ENCODE measurements at regions not wholly inside any gene's neighbourhood (a gene's known extent, or its start where the extent isn't known, plus 50 kb on each side); places are given as distances from the start of the nearest gene placed in this dataset.

DNA sequence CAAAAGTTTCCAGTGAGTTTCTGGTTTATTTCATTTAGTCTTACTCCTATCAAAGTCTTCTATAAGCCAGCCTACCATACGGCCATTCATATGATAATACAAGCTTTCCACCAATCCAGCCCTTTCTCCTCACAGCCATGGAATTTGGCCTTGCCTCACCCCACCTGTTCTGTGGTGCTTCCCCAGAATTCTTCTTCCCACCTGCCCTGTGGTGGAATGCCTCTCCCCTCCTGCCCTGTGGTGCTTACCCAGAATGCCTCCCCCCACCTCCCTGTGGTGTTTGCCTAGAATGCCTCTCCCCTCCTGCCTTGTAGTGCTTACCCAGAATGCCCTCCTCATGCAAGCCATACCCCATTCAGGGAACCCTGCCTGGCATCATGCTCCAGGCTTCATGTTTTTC, 90.3 kb upstream of the APC start:
- Histone ChIP-seq H3K9me3 (ENCODE audit: control insufficient read depth, low read length) (no peaks in the 10 kb centered on the region), H3K27ac (ENCODE audit: insufficient read depth, low read length, poor library complexity, severe bottlenecking) (no peak overlapping the region), H3K36me3 (ENCODE audit: control insufficient read depth, insufficient read depth, low read length) (no peaks in the 10 kb centered on the region), H3K4me1 (ENCODE audit: control insufficient read depth, insufficient read depth, low read length, poor library complexity, severe bottlenecking) (no peaks in the 10 kb centered on the region), H3K4me3 (ENCODE audit: insufficient read depth, low read depth, low read length, poor library complexity, severe bottlenecking) (no peak overlapping the region), H3K27me3 (replicated peaks; ENCODE audit: control insufficient read depth, insufficient read depth, low read length, poor library complexity, severe bottlenecking) (no peaks in the 10 kb centered on the region)
- DNase-seq = no peak

GRCh38 chr5:112648264-112648663, 89.4 kb upstream of the APC start:
- Histone ChIP-seq H3K9me3 (ENCODE audit: control insufficient read depth, low read length) (no peaks in the 10 kb centered on the region), H3K27ac (ENCODE audit: insufficient read depth, low read length, poor library complexity, severe bottlenecking) (no peak overlapping the region), H3K36me3 (ENCODE audit: control insufficient read depth, insufficient read depth, low read length) (no peaks in the 10 kb centered on the region), H3K27me3 (replicated peaks; ENCODE audit: control insufficient read depth, insufficient read depth, low read length, poor library complexity, severe bottlenecking) (no peaks in the 10 kb centered on the region), H3K4me1 (ENCODE audit: control insufficient read depth, insufficient read depth, low read length, poor library complexity, severe bottlenecking) (no peaks in the 10 kb centered on the region), H3K4me3 (ENCODE audit: insufficient read depth, low read depth, low read length, poor library complexity, severe bottlenecking) (no peak overlapping the region)
- no peak for DNase-seq

- H3K27ac ChIP-seq (ENCODE audit: insufficient read depth, low read length, poor library complexity, severe bottlenecking) = no peak overlapping the region
- DNase-seq = no peak
- no peaks in the 10 kb centered on the region for H3K9me3 ChIP-seq (ENCODE audit: control insufficient read depth, low read length)
- no peaks in the 10 kb centered on the region for H3K4me1 ChIP-seq (ENCODE audit: control insufficient read depth, insufficient read depth, low read length, poor library complexity, severe bottlenecking)
- no peaks in the 10 kb centered on the region for H3K27me3 ChIP-seq (replicated peaks; ENCODE audit: control insufficient read depth, insufficient read depth, low read length, poor library complexity, severe bottlenecking)
- no peaks in the 10 kb centered on the region for H3K36me3 ChIP-seq (ENCODE audit: control insufficient read depth, insufficient read depth, low read length)
- no peak overlapping the region for H3K4me3 ChIP-seq (ENCODE audit: insufficient read depth, low read depth, low read length, poor library complexity, severe bottlenecking)
Measured at GRCh38 chr5:112649882-112650281, 87.8 kb upstream of the APC start.

DNA sequence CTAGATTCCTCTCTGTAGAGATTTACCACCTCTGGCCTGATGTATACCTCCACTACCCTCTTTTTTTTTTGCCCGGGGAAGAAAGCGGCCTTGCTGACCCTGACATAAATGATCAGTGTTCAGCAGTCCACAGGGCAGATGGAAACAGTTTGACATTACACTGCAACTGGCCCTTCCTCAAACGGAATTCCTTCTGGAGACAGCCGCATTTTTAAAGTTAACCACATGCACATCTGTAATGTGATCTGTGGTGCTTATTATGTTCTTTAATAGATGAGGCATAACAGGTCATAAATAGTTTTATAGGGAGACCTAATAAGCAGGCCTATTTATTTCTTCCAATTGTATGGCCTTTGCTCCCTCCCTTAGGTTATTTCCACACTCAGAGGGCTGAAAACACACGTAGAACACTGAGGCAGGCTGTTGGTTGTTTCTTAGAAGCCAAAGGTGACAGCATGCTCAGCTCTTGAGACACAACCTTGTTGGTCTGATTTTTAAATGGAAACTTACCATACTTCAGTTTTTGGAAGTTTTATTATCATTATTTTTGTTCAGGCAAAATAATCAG, 84.0 kb upstream of the APC start:
- no peak overlapping the region for H3K27ac ChIP-seq (ENCODE audit: insufficient read depth, low read length, poor library complexity, severe bottlenecking)
- DNase-seq = no peak
- H3K4me1 ChIP-seq (ENCODE audit: control insufficient read depth, insufficient read depth, low read length, poor library complexity, severe bottlenecking) = no peaks in the 10 kb centered on the region
- no peaks in the 10 kb centered on the region for H3K9me3 ChIP-seq (ENCODE audit: control insufficient read depth, low read length)
- no peak overlapping the region for H3K4me3 ChIP-seq (ENCODE audit: insufficient read depth, low read depth, low read length, poor library complexity, severe bottlenecking)
- no peaks in the 10 kb centered on the region for H3K27me3 ChIP-seq (replicated peaks; ENCODE audit: control insufficient read depth, insufficient read depth, low read length, poor library complexity, severe bottlenecking)
- no peaks in the 10 kb centered on the region for H3K36me3 ChIP-seq (ENCODE audit: control insufficient read depth, insufficient read depth, low read length)

- DNase-seq = no peak
- no peak overlapping the region for H3K4me3 ChIP-seq (ENCODE audit: insufficient read depth, low read depth, low read length, poor library complexity, severe bottlenecking)
- no peaks in the 10 kb centered on the region for H3K9me3 ChIP-seq (ENCODE audit: control insufficient read depth, low read length)
- no peak overlapping the region for H3K27ac ChIP-seq (ENCODE audit: insufficient read depth, low read length, poor library complexity, severe bottlenecking)
- no peaks in the 10 kb centered on the region for H3K27me3 ChIP-seq (replicated peaks; ENCODE audit: control insufficient read depth, insufficient read depth, low read length, poor library complexity, severe bottlenecking)
- H3K4me1 ChIP-seq (ENCODE audit: control insufficient read depth, insufficient read depth, low read length, poor library complexity, severe bottlenecking) = no peaks in the 10 kb centered on the region
- no peaks in the 10 kb centered on the region for H3K36me3 ChIP-seq (ENCODE audit: control insufficient read depth, insufficient read depth, low read length)
Measured at GRCh38 chr5:112655513-112655912, 82.2 kb upstream of the APC start.

DNA sequence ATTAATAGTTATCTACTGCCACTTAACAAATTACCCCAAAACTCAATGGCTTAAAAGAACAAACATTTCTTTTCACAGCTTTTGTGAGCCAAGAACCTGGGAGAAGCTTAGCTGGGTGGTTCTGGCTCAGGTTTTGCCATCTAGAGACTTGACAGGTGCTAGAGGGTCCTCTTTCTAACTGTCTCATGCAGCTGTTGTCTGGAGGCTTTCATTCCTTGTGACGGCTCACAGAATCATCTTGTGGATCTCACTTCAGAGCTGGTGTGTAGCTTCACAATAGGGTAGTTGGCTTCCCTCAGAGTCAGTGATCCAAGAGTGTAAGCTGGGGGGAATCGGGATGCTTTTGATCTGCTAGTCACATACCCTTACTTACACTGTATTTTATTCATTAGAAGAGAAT, 81.2 kb upstream of the APC start:
- H3K4me3 ChIP-seq (ENCODE audit: insufficient read depth, low read depth, low read length, poor library complexity, severe bottlenecking) = no peak overlapping the region
- H3K36me3 ChIP-seq (ENCODE audit: control insufficient read depth, insufficient read depth, low read length) = no peaks in the 10 kb centered on the region
- no peaks in the 10 kb centered on the region for H3K27me3 ChIP-seq (replicated peaks; ENCODE audit: control insufficient read depth, insufficient read depth, low read length, poor library complexity, severe bottlenecking)
- H3K9me3 ChIP-seq (ENCODE audit: control insufficient read depth, low read length) = no peaks in the 10 kb centered on the region
- H3K4me1 ChIP-seq (ENCODE audit: control insufficient read depth, insufficient read depth, low read length, poor library complexity, severe bottlenecking) = no peaks in the 10 kb centered on the region
- DNase-seq = no peak
- no peak overlapping the region for H3K27ac ChIP-seq (ENCODE audit: insufficient read depth, low read length, poor library complexity, severe bottlenecking)

DNA sequence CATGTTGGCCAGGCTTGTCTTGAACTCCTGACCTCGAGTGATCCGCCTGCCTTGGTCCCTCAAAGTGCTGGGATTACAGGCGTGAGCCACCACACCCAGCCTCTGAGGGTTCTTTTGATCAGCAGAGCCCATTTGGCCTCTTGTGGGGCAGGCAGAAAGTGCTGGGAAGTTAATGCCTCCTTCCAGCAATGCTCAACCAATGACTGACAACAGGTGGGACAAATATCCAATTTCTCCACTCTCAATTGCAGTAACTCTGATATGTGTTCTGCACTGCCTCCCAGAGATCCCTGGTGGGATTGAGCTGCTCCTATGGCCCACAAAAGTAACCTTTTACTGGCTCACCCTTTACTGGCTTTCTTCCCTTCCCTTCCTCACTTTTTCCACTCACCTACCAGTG, 79.9 kb upstream of the APC start:
- Histone ChIP-seq H3K36me3 (ENCODE audit: control insufficient read depth, insufficient read depth, low read length) (no peaks in the 10 kb centered on the region), H3K27ac (ENCODE audit: insufficient read depth, low read length, poor library complexity, severe bottlenecking) (no peak overlapping the region), H3K9me3 (ENCODE audit: control insufficient read depth, low read length) (no peaks in the 10 kb centered on the region), H3K27me3 (replicated peaks; ENCODE audit: control insufficient read depth, insufficient read depth, low read length, poor library complexity, severe bottlenecking) (no peaks in the 10 kb centered on the region), H3K4me1 (ENCODE audit: control insufficient read depth, insufficient read depth, low read length, poor library complexity, severe bottlenecking) (no peaks in the 10 kb centered on the region), H3K4me3 (ENCODE audit: insufficient read depth, low read depth, low read length, poor library complexity, severe bottlenecking) (no peak overlapping the region)
- DNase-seq = no peak

GRCh38 chr5:112660359-112660758, 77.3 kb upstream of the APC start:
- H3K27me3 ChIP-seq (replicated peaks; ENCODE audit: control insufficient read depth, insufficient read depth, low read length, poor library complexity, severe bottlenecking) = no peaks in the 10 kb centered on the region
- DNase-seq = no peak
- no peaks in the 10 kb centered on the region for H3K9me3 ChIP-seq (ENCODE audit: control insufficient read depth, low read length)
- no peak overlapping the region for H3K27ac ChIP-seq (ENCODE audit: insufficient read depth, low read length, poor library complexity, severe bottlenecking)
- H3K4me3 ChIP-seq (ENCODE audit: insufficient read depth, low read depth, low read length, poor library complexity, severe bottlenecking) = no peak overlapping the region
- no peaks in the 10 kb centered on the region for H3K4me1 ChIP-seq (ENCODE audit: control insufficient read depth, insufficient read depth, low read length, poor library complexity, severe bottlenecking)
- no peaks in the 10 kb centered on the region for H3K36me3 ChIP-seq (ENCODE audit: control insufficient read depth, insufficient read depth, low read length)

DNA sequence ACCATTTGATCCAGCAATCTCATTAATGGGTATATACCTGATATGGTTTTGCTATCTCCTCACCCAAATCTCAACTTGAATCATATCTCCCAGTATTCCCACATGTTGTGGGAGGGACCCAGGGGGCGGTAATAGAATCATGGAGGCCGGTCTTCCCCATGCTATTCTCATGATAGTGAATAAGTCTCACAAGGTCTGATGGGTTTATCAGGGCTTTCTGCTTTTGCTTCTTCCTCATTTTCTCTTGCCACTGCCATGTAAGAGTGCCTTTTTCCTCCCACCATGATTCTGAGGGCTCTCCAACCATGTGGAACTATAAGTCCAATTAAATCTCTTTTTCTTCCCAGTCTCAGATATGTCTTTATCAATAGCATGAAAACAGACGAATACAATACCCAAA, 74.5 kb upstream of the APC start:
- DNase-seq = no peak
- H3K4me3 ChIP-seq (ENCODE audit: insufficient read depth, low read depth, low read length, poor library complexity, severe bottlenecking) = no peak overlapping the region
- H3K9me3 ChIP-seq (ENCODE audit: control insufficient read depth, low read length) = no peaks in the 10 kb centered on the region
- H3K4me1 ChIP-seq (ENCODE audit: control insufficient read depth, insufficient read depth, low read length, poor library complexity, severe bottlenecking) = no peaks in the 10 kb centered on the region
- no peak overlapping the region for H3K27ac ChIP-seq (ENCODE audit: insufficient read depth, low read length, poor library complexity, severe bottlenecking)
- H3K27me3 ChIP-seq (replicated peaks; ENCODE audit: control insufficient read depth, insufficient read depth, low read length, poor library complexity, severe bottlenecking) = no peaks in the 10 kb centered on the region
- no peaks in the 10 kb centered on the region for H3K36me3 ChIP-seq (ENCODE audit: control insufficient read depth, insufficient read depth, low read length)

- Histone ChIP-seq H3K36me3 (ENCODE audit: control insufficient read depth, insufficient read depth, low read length) (no peaks in the 10 kb centered on the region), H3K27ac (ENCODE audit: insufficient read depth, low read length, poor library complexity, severe bottlenecking) (no peak overlapping the region), H3K9me3 (ENCODE audit: control insufficient read depth, low read length) (no peaks in the 10 kb centered on the region), H3K4me3 (ENCODE audit: insufficient read depth, low read depth, low read length, poor library complexity, severe bottlenecking) (no peak overlapping the region), H3K4me1 (ENCODE audit: control insufficient read depth, insufficient read depth, low read length, poor library complexity, severe bottlenecking) (no peaks in the 10 kb centered on the region), H3K27me3 (replicated peaks; ENCODE audit: control insufficient read depth, insufficient read depth, low read length, poor library complexity, severe bottlenecking) (no peaks in the 10 kb centered on the region)
- DNase-seq = no peak
Measured at GRCh38 chr5:112668016-112668415, 69.7 kb upstream of the APC start.

- Histone ChIP-seq H3K27ac (ENCODE audit: insufficient read depth, low read length, poor library complexity, severe bottlenecking) (no peak overlapping the region), H3K9me3 (ENCODE audit: control insufficient read depth, low read length) (no peaks in the 10 kb centered on the region), H3K4me3 (ENCODE audit: insufficient read depth, low read depth, low read length, poor library complexity, severe bottlenecking) (no peak overlapping the region), H3K27me3 (replicated peaks; ENCODE audit: control insufficient read depth, insufficient read depth, low read length, poor library complexity, severe bottlenecking) (no peaks in the 10 kb centered on the region), H3K36me3 (ENCODE audit: control insufficient read depth, insufficient read depth, low read length) (no peaks in the 10 kb centered on the region), H3K4me1 (ENCODE audit: control insufficient read depth, insufficient read depth, low read length, poor library complexity, severe bottlenecking) (no peaks in the 10 kb centered on the region)
- DNase-seq = no peak
Measured at GRCh38 chr5:112668911-112669310, 68.8 kb upstream of the APC start.
